GM12865 (cell line): ENCODE measurements at regions not wholly inside any gene's neighbourhood (a gene's known extent, or its start where the extent isn't known, plus 50 kb on each side); places are given as distances from the start of the nearest gene placed in this dataset.

ENCODE experiments used
- DNase-seq: peaks from one replicate; pipeline ENCODE4 v3.0.0; 2010; ENCODE audit warnings: low read depth
- H3K4me3 ChIP-seq: 2 replicates; pipeline ENCODE4 v1.5.1; 2011; ENCODE audit warnings: mild to moderate bottlenecking, low read depth, low read length, control low read depth
- CTCF ChIP-seq: IDR thresholded peaks from 2 replicates; pipeline ENCODE4 v1.5.1; 2011; ENCODE audit warnings: low read length, control low read depth, low read depth, inconsistent platforms; ENCODE audit not compliant: insufficient read depth; ENCODE audit errors: missing control alignments

GRCh38 chr21:28550057-28550825 lies 442.4 kb downstream of the LTN1 start:
- DNase-seq, result no peak
- H3K4me3 ChIP-seq, result no peak overlapping the region
- TF ChIP-seq CTCF, result no peak

- no peak for TF ChIP-seq CTCF
- DNase-seq, result no peak
- H3K4me3 ChIP-seq, result no peak overlapping the region
Observed at GRCh38 chr21:28548291-28548690, 444.4 kb downstream of the LTN1 start.

GRCh38 chr21:28547766-28548165 lies 444.9 kb downstream of the LTN1 start:
- no peak overlapping the region for H3K4me3 ChIP-seq
- TF ChIP-seq CTCF, result no peak
- no peak for DNase-seq

- no peak for DNase-seq
- no peak for TF ChIP-seq CTCF
- H3K4me3 ChIP-seq, result no peak overlapping the region
Observed at GRCh38 chr21:28543975-28544374, 448.7 kb downstream of the LTN1 start.

GRCh38 chr21:28541371-28542112 lies 451.1 kb downstream of the LTN1 start:
- H3K4me3 ChIP-seq, result no peak overlapping the region
- no peak for DNase-seq
- TF ChIP-seq CTCF, result no peak

- H3K4me3 ChIP-seq, result no peak overlapping the region
- DNase-seq, result no peak
- no peak for TF ChIP-seq CTCF
Observed at GRCh38 chr21:28540514-28540913, 452.2 kb downstream of the LTN1 start.

- no peak for DNase-seq
- no peak overlapping the region for H3K4me3 ChIP-seq
- TF ChIP-seq CTCF, result no peak
Observed at GRCh38 chr21:28539623-28539988, 453.1 kb downstream of the LTN1 start.
